ENCODE measurements at regions not wholly inside any gene's neighbourhood (a gene's known extent, or its start where the extent isn't known, plus 50 kb on each side); places are given as distances from the start of the nearest gene placed in this dataset.
"Not testable (repeated sequence)": the region's sequence is repeated elsewhere in the genome, so short reads cannot be mapped to it uniquely, and the experiment has no call there.

GRCh38 chr6:30816296-30816695 lies 68.0 kb upstream of the DDR1 start:
- Mint-ChIP-seq H3K4me1 (ENCODE audit: low read depth) (peaks cover 67% of the 10 kb centered on the region), H3K36me3 (ENCODE audit: low read depth) (peaks cover 41% of the 10 kb centered on the region)
- H3K27ac Mint-ChIP-seq; H3K27me3 Mint-ChIP-seq (ENCODE audit: low read depth); H3K4me3 Mint-ChIP-seq; H3K9me3 Mint-ChIP-seq: not testable (repeated sequence)

DNA sequence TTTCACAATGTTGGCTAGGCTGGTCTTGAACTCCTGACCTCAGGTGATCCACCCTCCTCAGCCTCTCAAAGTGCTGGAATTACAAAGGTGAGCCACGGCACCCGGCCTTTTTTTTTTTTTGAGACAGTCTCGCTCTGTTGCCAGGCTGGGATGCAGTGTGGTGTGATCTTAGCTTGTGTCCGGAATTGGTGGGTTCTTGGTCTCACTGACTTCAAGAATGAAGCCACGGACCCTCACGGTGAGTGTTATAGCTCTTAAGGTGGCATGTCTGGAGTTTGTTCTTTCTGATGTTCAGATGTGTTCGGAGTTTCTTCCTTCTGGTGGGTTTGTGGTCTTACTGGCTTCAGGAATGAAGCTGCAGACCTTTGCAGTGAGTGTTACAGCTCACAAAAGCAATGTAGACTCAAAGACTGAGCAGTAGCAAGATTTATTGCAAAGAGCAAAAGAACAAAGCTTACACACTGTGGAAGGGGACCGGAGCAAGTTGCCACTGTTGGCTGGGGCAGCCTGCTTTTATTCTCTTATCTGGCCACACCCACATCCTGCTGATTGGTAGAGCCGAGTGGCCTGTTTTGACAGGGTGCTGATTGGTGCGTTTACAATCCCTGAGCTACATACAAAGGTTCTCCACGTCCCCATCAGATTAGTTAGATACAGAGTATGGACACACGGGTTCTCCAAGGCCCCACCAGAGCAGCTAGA lies 69.1 kb upstream of the DDR1 start:
- Mint-ChIP-seq H3K27ac (peak overlapping the region; percentile 95), H3K4me3 (peak overlapping the region; percentile 12), H3K4me1 (ENCODE audit: low read depth) (peaks cover 70% of the 10 kb centered on the region), H3K36me3 (ENCODE audit: low read depth) (peaks cover 36% of the 10 kb centered on the region)
- not testable (repeated sequence) for H3K9me3 Mint-ChIP-seq; H3K27me3 Mint-ChIP-seq (ENCODE audit: low read depth)

DNA sequence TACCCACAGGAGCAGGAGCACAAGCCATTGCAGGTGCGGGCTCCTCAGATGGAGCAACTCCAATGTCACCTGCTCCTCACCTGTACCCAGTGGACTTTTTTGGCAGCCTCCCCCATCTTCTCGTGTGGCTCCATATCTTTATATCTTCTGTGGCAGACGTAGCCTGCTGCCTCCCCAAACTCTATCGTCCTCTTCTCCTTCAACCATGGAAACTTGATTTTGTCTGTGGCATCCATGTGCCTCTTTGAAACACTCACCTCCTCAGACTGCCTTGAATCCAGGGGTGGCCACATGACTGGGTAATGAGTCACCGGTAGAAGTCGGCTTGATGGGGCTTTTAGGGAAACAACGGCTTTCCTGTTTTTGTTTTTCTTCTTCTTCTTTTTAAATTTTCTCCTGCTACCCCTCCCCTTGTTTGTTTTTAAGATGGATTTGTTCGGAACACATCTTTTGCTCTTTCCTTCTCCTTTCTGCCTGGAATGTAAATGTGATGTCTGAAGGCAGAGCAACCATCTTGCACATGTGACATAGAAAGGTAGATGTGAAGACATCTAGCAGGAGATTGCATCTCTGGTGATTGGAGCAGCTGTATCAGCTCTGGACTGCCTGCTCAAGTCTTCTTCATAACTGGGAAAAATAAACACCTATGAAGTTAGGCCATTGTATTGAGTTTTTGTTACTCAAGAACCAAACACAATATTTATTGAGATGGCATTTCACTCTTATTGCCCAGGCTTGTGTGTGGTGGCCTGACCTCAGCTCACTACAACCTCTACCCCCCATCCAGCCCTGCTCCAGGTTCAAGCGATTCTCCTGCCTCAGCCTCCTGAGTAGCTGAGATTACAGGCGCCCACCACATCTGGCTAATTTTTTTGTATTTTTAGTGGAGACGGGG lies 69.9 kb upstream of the DDR1 start:
- peaks cover 34% of the 10 kb centered on the region for H3K36me3 Mint-ChIP-seq (ENCODE audit: low read depth)
- peak overlapping the region; percentile 66 for H3K4me3 Mint-ChIP-seq
- peaks cover 10% of the 10 kb centered on the region for H3K9me3 Mint-ChIP-seq
- peaks cover 64% of the 10 kb centered on the region for H3K4me1 Mint-ChIP-seq (ENCODE audit: low read depth)
- peak overlapping the region; percentile 95 for H3K27ac Mint-ChIP-seq
- no peaks in the 10 kb centered on the region for H3K27me3 Mint-ChIP-seq (ENCODE audit: low read depth)

DNA sequence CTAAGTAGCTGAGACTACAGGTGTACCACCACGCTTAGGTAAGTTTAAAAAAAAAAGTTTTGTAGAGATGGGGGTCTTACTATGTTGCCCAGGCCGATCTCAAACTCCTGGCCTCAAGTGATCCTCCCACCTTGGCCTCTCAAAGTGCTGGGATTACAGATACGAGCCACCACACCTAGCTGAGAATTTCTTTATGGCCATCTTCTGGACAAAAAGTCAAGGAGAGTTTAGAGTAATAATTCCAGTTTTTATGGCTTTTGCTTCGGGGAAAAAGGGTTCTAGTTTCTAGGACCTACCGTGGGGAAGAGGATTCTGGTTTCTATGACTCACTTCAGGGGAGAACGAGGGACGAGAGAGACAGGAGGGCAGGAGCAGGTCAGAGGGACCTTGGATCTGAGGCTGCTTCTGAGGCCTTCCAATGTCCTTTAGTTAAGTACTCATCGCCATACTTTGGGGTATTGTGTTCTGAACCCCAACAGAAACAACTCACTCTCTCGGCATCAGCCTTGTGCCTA lies 69.3 kb upstream of the IER3 start:
- peak overlapping the region; percentile 95 for H3K27ac Mint-ChIP-seq
- peaks cover 10% of the 10 kb centered on the region for H3K9me3 Mint-ChIP-seq
- no peaks in the 10 kb centered on the region for H3K27me3 Mint-ChIP-seq (ENCODE audit: low read depth)
- H3K4me3 Mint-ChIP-seq = peak overlapping the region; percentile 43
- peaks cover 59% of the 10 kb centered on the region for H3K4me1 Mint-ChIP-seq (ENCODE audit: low read depth)
- peaks cover 30% of the 10 kb centered on the region for H3K36me3 Mint-ChIP-seq (ENCODE audit: low read depth)

GRCh38 chr6:30810813-30811339 lies 66.5 kb upstream of the IER3 start:
- Mint-ChIP-seq H3K36me3 (ENCODE audit: low read depth) (peaks cover 21% of the 10 kb centered on the region), H3K27ac (peak overlapping the region; percentile 0), H3K4me1 (ENCODE audit: low read depth) (peaks cover 47% of the 10 kb centered on the region), H3K4me3 (no peak overlapping the region), H3K27me3 (ENCODE audit: low read depth) (no peaks in the 10 kb centered on the region), H3K9me3 (peaks cover 7% of the 10 kb centered on the region)

DNA sequence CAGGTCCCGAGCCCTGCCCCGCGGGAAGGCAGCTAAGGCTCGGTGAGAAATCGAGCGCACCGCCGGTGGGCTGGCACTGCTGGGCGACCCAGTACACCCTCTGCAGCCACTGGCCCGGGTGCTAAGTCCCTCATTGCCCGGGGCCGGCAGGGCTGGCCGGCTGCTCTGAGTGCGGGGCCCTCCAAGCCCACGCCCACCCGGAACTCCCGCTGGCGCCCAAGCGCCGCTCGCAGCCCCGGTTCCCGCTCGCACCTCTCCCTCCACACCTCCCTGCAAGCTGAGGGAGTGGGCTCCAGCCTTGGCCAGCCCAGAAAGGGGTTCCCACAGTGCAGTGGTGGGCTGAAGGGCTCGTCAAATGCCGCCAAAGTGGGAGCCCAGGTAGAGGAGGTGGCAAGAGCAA lies 63.2 kb upstream of the IER3 start:
- H3K27me3 Mint-ChIP-seq (ENCODE audit: low read depth); H3K9me3 Mint-ChIP-seq; H3K27ac Mint-ChIP-seq; H3K4me3 Mint-ChIP-seq: not testable (repeated sequence)
- peaks cover 19% of the 10 kb centered on the region for H3K36me3 Mint-ChIP-seq (ENCODE audit: low read depth)
- H3K4me1 Mint-ChIP-seq (ENCODE audit: low read depth) = peaks cover 39% of the 10 kb centered on the region

GRCh38 chr6:30806581-30807183 lies 62.3 kb upstream of the IER3 start:
- Mint-ChIP-seq H3K27ac (no peak overlapping the region), H3K36me3 (ENCODE audit: low read depth) (peaks cover 23% of the 10 kb centered on the region), H3K4me1 (ENCODE audit: low read depth) (peaks cover 37% of the 10 kb centered on the region), H3K27me3 (ENCODE audit: low read depth) (no peaks in the 10 kb centered on the region), H3K9me3 (peaks cover 7% of the 10 kb centered on the region), H3K4me3 (no peak overlapping the region)

DNA sequence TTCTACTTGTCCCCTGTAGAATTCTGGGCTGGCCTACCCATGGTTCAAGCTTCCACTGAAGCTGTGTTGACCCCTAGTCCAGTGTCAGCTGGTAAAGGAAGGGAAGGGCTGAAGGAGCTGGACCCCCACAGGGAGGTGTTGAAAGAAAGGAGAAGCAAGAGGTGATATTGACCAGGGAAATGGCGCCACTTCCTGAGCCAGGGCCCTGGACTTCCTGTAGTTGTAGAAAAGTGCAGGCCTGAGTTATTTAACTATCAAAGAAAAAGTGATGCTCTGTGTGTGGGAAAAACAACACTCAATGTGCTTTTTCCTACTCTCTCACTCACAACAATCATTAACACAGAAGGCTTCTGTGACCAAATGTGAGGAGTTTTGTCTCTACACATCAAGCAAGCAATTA lies 60.0 kb upstream of the IER3 start:
- Mint-ChIP-seq H3K4me1 (ENCODE audit: low read depth) (peaks cover 28% of the 10 kb centered on the region), H3K36me3 (ENCODE audit: low read depth) (peaks cover 20% of the 10 kb centered on the region), H3K27me3 (ENCODE audit: low read depth) (no peaks in the 10 kb centered on the region), H3K27ac (no peak overlapping the region), H3K4me3 (no peak overlapping the region), H3K9me3 (peaks cover 7% of the 10 kb centered on the region)

GRCh38 chr6:30802731-30803130 lies 58.4 kb upstream of the IER3 start:
- peaks cover 6% of the 10 kb centered on the region for H3K27me3 Mint-ChIP-seq (ENCODE audit: low read depth)
- H3K4me3 Mint-ChIP-seq = no peak overlapping the region
- no peak overlapping the region for H3K27ac Mint-ChIP-seq
- H3K4me1 Mint-ChIP-seq (ENCODE audit: low read depth) = peaks cover 26% of the 10 kb centered on the region
- H3K36me3 Mint-ChIP-seq (ENCODE audit: low read depth) = peaks cover 20% of the 10 kb centered on the region
- peaks cover 7% of the 10 kb centered on the region for H3K9me3 Mint-ChIP-seq

DNA sequence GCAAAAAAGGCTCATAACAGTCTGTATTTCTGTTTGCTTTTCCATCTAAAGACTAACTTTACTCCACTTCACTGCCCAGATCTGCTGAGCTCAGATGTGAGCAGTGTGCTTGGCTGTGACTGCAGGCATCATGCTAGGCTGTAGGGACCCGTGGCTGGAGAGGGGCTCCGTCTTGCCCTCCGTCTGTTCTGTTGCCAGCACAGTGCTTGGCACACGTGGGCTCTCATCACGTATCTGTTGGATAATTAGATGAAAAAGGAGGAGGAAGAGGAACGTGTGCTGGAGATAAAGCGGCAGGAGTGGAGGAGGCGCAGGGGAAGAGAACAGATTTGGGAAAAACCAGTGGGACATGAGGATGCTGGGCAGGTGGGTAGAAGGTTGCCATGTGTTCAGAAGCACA lies 57.6 kb upstream of the IER3 start:
- Mint-ChIP-seq H3K27me3 (ENCODE audit: low read depth) (peaks cover 6% of the 10 kb centered on the region), H3K9me3 (peaks cover 7% of the 10 kb centered on the region), H3K27ac (no peak overlapping the region), H3K36me3 (ENCODE audit: low read depth) (peaks cover 20% of the 10 kb centered on the region), H3K4me1 (ENCODE audit: low read depth) (peaks cover 26% of the 10 kb centered on the region), H3K4me3 (no peak overlapping the region)

DNA sequence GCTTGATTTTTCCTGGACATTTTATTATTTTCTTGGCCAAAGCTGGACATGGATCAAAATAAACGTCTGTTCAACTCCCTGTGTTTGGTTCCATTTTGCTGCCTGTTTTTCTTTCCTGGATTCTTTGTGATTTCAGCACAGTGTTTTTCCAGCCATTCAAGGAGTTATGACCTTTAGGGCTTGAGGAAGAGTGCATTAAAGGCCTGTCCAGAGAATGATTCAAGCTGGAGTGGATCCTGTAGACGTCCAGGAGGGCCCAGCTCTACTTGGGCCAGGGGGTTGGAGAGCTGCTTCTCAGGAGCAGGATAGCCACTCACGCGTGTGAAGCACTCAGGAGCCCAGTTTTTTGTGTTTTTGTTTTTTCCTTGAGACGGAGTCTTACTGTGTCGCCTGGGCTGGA lies 56.5 kb upstream of the IER3 start:
- Mint-ChIP-seq H3K4me3 (no peak overlapping the region), H3K27ac (no peak overlapping the region), H3K9me3 (peaks cover 7% of the 10 kb centered on the region), H3K4me1 (ENCODE audit: low read depth) (peaks cover 26% of the 10 kb centered on the region), H3K27me3 (ENCODE audit: low read depth) (peaks cover 10% of the 10 kb centered on the region), H3K36me3 (ENCODE audit: low read depth) (peaks cover 20% of the 10 kb centered on the region)

GRCh38 chr6:30799210-30799609 lies 54.9 kb upstream of the IER3 start:
- no peak overlapping the region for H3K27ac Mint-ChIP-seq
- no peak overlapping the region for H3K4me3 Mint-ChIP-seq
- H3K27me3 Mint-ChIP-seq (ENCODE audit: low read depth) = peaks cover 17% of the 10 kb centered on the region
- peaks cover 17% of the 10 kb centered on the region for H3K4me1 Mint-ChIP-seq (ENCODE audit: low read depth)
- peaks cover 3% of the 10 kb centered on the region for H3K9me3 Mint-ChIP-seq
- peaks cover 12% of the 10 kb centered on the region for H3K36me3 Mint-ChIP-seq (ENCODE audit: low read depth)

DNA sequence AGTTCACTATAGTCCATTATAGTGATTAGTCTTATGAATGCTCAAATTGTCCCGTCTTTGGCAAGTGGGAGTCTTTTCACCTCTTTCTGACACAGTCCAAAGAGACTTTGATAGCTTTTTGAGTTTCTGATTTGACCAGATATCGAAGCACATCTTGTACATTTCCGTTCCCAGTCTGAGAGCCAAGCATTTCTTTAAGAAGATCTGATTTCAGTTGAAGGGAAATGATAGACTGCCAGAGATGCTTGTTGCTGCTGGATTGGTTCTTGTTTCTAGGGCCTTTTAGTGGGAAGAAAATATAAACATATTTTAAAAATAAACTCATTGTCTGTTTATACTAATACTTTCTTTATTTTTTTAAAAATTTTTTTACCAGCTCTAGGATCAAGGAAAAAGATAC lies 54.1 kb upstream of the IER3 start:
- peaks cover 20% of the 10 kb centered on the region for H3K4me1 Mint-ChIP-seq (ENCODE audit: low read depth)
- H3K27ac Mint-ChIP-seq = no peak overlapping the region
- H3K4me3 Mint-ChIP-seq = no peak overlapping the region
- H3K9me3 Mint-ChIP-seq = no peaks in the 10 kb centered on the region
- H3K36me3 Mint-ChIP-seq (ENCODE audit: low read depth) = peaks cover 11% of the 10 kb centered on the region
- peaks cover 17% of the 10 kb centered on the region for H3K27me3 Mint-ChIP-seq (ENCODE audit: low read depth)

GRCh38 chr6:30795549-30796293 lies 51.4 kb upstream of the IER3 start:
- Mint-ChIP-seq H3K36me3 (ENCODE audit: low read depth) (peaks cover 4% of the 10 kb centered on the region), H3K4me1 (ENCODE audit: low read depth) (peaks cover 24% of the 10 kb centered on the region), H3K9me3 (no peaks in the 10 kb centered on the region), H3K27ac (no peak overlapping the region), H3K27me3 (ENCODE audit: low read depth) (peaks cover 17% of the 10 kb centered on the region), H3K4me3 (no peak overlapping the region)
